Pancreas (tissue), 10 donors: ENCODE measurements at regions not wholly inside any gene's neighbourhood (a gene's known extent, or its start where the extent isn't known, plus 50 kb on each side); places are given as distances from the start of the nearest gene placed in this dataset.

Source experiments
- ATAC-seq, 4 donors: fragments of 200-7000 bp; cut with Tn5 transposase; one replicate each; pipeline versions ENCODE4 v1.8.0 to v1.9.1; 2020; ENCODE audit warnings: mild to moderate bottlenecking in 4 of 4, moderate library complexity in 4 of 4
- DNase-seq, 6 donors: peaks; one replicate each; pipeline ENCODE4 v3.0.0-alpha.2; 2020
- FAIRE-seq: peaks from 2 replicates; lab custom pipeline; 2012; peaks lifted over from hg19 to GRCh38; lab: Jason Lieb, UNC
- H3K27ac ChIP-seq, 4 donors: fragments of 200-600 bp; sonication (generic); 1 replicate in 3 of 4; 2 replicates in 1 of 4; pipeline versions ENCODE4 v1.5.0 to v1.8.0; 2020
- H3K27me3 ChIP-seq, 4 donors: fragments of 200-600 bp; one replicate each; pipeline ENCODE4 v1.8.0; 2021
- H3K36me3 ChIP-seq, 3 donors: fragments of 200-600 bp; sonication (generic) in 1 of 3; one replicate each; pipeline versions ENCODE4 v1.5.0 to v1.8.0; 2020 to 2021
- H3K4me1 ChIP-seq, 3 donors: fragments of 200-600 bp; one replicate each; pipeline ENCODE4 v1.8.0; 2021
- H3K4me3 ChIP-seq, 4 donors: fragments of 200-600 bp; sonication (generic) in 2 of 4; one replicate each; pipeline versions ENCODE4 v1.5.0 to v1.8.0; 2020 to 2021
- H3K9me3 ChIP-seq, 4 donors: fragments of 200-600 bp; one replicate each; pipeline ENCODE4 v1.8.0; 2021
- WGBS, 2 donors: extraction: QIAGEN DNeasy Blood & Tissue Kit; methylation state at CpG; one replicate each; pipeline ENCODE4 v1.1.7; 2013; 5-methylcytosine and 5-hydroxymethylcytosine counted together
- intact Hi-C, 3 donors: fragments of 100-400 bp; cut with DNase I; formaldehyde crosslinking; loops; one replicate each; pipeline versions ENCODE4 v1.11.1 to v1.14.2; 2022
- TF ChIP-seq, protein P1 (sequence below), 4 donors: fragments of 200-600 bp; sonication (generic) in 3 of 4; IDR thresholded peaks; one replicate each; pipeline versions ENCODE4 v1.5.0 to v1.8.0; 2021; ENCODE audit warnings: antibody characterized with exemption in 4 of 4
- donor health status: healthy with polysubstance abuse.
- donor health status: DM: no; HTN: no; CAD: no; lungs with moderate emphysema.
- donor health status: DM: no; HTN: no; CAD: no.
- donor health status: control.
- donor health status: control.
- donor health status: Bipolar disorder and iron deficiency.
- donor health status: DM: yes; HTN: yes; CAD: no.
- donor health status: DM: no; HTN: no; CAD: no.
- donor health status: DM: no; HTN: no; CAD: no.
- donor health status: DM: yes; HTN: yes; CAD: no.

DNA sequence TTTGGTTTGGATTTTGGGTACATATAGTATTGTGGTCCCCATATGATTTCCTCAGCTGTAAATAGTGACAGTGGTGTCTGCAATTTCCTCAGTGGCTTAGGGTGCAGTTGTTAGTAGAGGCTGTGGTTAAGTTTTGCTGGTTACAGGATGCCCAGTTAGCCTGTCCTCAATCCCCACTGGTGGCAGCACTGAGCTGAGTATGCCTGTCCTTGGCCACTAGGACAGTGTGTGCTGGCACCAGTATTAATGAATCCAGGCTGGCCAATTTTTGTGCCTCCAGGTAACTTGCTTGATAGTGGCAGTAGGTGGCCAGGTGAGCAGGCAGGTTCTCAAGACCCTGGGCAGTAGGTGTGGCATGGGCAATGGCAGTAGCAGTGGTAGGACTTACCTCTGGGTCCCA, 973.1 kb downstream of the TMEM182 start:
- intact Hi-C loops = no loop called here
- TF ChIP-seq, protein P1, sequence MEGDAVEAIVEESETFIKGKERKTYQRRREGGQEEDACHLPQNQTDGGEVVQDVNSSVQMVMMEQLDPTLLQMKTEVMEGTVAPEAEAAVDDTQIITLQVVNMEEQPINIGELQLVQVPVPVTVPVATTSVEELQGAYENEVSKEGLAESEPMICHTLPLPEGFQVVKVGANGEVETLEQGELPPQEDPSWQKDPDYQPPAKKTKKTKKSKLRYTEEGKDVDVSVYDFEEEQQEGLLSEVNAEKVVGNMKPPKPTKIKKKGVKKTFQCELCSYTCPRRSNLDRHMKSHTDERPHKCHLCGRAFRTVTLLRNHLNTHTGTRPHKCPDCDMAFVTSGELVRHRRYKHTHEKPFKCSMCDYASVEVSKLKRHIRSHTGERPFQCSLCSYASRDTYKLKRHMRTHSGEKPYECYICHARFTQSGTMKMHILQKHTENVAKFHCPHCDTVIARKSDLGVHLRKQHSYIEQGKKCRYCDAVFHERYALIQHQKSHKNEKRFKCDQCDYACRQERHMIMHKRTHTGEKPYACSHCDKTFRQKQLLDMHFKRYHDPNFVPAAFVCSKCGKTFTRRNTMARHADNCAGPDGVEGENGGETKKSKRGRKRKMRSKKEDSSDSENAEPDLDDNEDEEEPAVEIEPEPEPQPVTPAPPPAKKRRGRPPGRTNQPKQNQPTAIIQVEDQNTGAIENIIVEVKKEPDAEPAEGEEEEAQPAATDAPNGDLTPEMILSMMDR (IDR thresholded peaks at IDR 0.05) = no peak
- Histone ChIP-seq H3K27ac (no peak overlapping the region), H3K27me3 (no peaks in the 10 kb centered on the region), H3K36me3 (no peaks in the 10 kb centered on the region), H3K4me1 (no peaks in the 10 kb centered on the region), H3K4me3 (no peak overlapping the region), H3K9me3 (no peaks in the 10 kb centered on the region)
- DNase-seq (no peak), ATAC-seq (no peak), FAIRE-seq (no peak)

DNA sequence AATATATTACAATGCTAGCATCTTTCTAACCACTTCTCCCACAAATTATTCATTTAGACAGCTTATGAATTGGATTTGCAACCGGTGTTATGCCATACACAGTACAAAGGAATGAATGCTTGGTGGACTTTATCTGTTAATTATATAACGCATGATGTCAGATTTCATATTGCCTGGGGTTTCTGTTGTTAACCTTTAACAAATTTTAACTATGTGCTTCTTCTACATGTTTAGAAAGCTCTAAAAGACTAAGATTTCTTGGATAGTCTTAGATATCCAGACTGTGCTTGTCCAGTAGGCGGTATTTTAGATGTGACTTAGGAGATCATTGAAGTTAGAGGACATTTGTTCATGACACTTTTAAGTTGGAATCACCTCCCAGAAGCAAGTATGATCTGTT, 976.3 kb downstream of the TMEM182 start:
- H3K4me1 ChIP-seq = no peaks in the 10 kb centered on the region
- peak in 2 of 4 donors; percentile 34 to 79 for ATAC-seq
- H3K27ac ChIP-seq = no peak overlapping the region
- no peaks in the 10 kb centered on the region for H3K27me3 ChIP-seq
- no peak for FAIRE-seq
- no peaks in the 10 kb centered on the region for H3K9me3 ChIP-seq
- H3K36me3 ChIP-seq = no peaks in the 10 kb centered on the region
- no peak for DNase-seq
- H3K4me3 ChIP-seq = no peak overlapping the region
- 32 to 38% methylated on average over 3 of the region's 3 CpGs for WGBS, 2 donors
- intact Hi-C loops = no loop called here
- TF ChIP-seq, protein P1 (IDR thresholded peaks at IDR 0.05) = no peak

DNA sequence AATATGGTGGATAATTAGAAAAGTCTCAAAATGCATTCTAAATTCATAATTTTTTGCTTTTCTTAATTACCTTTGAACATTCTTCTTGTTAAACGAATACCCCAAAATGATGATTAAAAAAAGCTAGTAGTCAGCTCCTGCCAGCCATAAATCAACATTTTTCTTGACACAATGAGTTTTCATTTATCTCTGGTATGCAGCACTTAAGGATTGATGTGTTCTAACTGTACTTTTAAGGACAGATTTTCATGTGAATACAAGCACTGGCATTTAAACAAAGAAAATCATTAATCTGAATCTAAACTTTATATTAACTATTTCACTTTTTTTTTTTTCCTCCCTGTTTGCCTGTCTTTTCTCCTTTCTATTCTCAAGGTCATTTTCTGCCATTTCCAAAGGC, 976.8 kb downstream of the TMEM182 start:
- DNase-seq (no peak), ATAC-seq (peak in 1 of 4 donors; percentile 59), FAIRE-seq (no peak)
- H3K4me1 ChIP-seq = no peaks in the 10 kb centered on the region
- H3K27ac ChIP-seq = no peak overlapping the region
- H3K9me3 ChIP-seq = no peaks in the 10 kb centered on the region
- H3K27me3 ChIP-seq = no peaks in the 10 kb centered on the region
- TF ChIP-seq, protein P1 (IDR thresholded peaks at IDR 0.05) = no peak
- intact Hi-C loops = no loop called here
- WGBS, 2 donors = 11 to 12% methylated on average over 1 of the region's 1 CpG
- no peaks in the 10 kb centered on the region for H3K36me3 ChIP-seq
- no peak overlapping the region for H3K4me3 ChIP-seq

DNA sequence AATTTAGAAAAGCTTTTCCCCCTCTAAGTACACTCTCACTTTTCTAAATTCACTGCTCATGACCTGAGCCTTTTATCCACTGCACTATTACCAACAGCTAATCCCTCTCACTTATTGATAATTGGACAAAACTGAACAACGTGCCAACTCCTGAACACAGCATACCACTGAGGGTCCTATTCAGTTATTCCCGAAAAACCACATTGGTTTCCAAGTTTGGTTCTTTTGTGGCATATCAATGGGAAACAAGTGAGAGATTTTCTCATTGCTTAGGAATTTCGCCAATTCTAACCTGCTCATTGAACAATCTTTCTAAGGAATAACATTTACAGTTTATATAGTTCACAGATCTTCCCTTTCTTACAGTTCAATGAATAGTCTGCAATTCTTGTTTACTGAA, 977.4 kb downstream of the TMEM182 start:
- TF ChIP-seq, protein P1 (IDR thresholded peaks at IDR 0.05) = no peak
- WGBS, 2 donors = 36 to 53% methylated on average over 3 of the region's 3 CpGs
- no peak for DNase-seq
- ATAC-seq = no peak
- Histone ChIP-seq H3K9me3 (no peaks in the 10 kb centered on the region), H3K27ac (no peak overlapping the region), H3K4me1 (no peaks in the 10 kb centered on the region), H3K4me3 (no peak overlapping the region), H3K36me3 (no peaks in the 10 kb centered on the region), H3K27me3 (no peaks in the 10 kb centered on the region)
- intact Hi-C loops = no loop called here
- no peak for FAIRE-seq

DNA sequence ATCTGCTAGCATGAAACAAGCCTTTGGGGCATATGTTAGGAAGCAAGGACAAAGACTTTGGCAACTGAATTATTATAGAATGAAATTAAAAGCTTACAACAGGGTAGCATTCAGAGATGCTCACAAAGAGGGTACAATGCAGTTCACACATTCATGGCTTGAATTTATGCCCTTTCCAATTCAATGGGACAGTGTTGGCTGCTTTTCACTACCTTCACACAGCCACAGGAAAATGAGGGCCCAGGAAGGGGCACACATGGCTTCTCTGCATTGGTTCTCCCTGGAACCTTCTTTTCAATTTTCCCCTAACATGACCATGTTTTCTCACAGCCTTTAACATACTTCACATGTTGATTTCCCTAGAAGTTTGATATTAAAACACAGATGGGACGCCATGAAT, 978.1 kb downstream of the TMEM182 start:
- ATAC-seq = no peak
- no peak for DNase-seq
- no peak for FAIRE-seq
- H3K9me3 ChIP-seq = no peaks in the 10 kb centered on the region
- H3K36me3 ChIP-seq = no peaks in the 10 kb centered on the region
- no peak overlapping the region for H3K27ac ChIP-seq
- H3K27me3 ChIP-seq = no peaks in the 10 kb centered on the region
- intact Hi-C loops = no loop called here
- WGBS, 2 donors = 47 to 51% methylated on average over 1 of the region's 1 CpG
- TF ChIP-seq, protein P1 (IDR thresholded peaks at IDR 0.05) = no peak
- H3K4me3 ChIP-seq = no peak overlapping the region
- H3K4me1 ChIP-seq = no peaks in the 10 kb centered on the region
